Esophagus squamous epithelium (tissue), 5 donors: ENCODE measurements at regions not wholly inside any gene's neighbourhood (a gene's known extent, or its start where the extent isn't known, plus 50 kb on each side); places are given as distances from the start of the nearest gene placed in this dataset.

Experiments used
- DNase-seq: peaks from one replicate; lab custom pipeline; 2025; lab: John Stamatoyannopoulos, UW
- H3K27ac ChIP-seq, 4 donors: fragments of 200-600 bp; sonication (generic); one replicate each; pipeline ENCODE4 v1.5.1; 2016 to 2019; ENCODE audit warnings: mild to moderate bottlenecking in 1 of 4
- H3K27me3 ChIP-seq, 4 donors: fragments of 200-600 bp; sonication (generic); 1 replicate in 3 of 4; 2 replicates in 1 of 4; pipeline versions ENCODE4 v1.5.1 to v1.6.0; 2017 to 2021; ENCODE audit warnings: antibody characterized with exemption in 1 of 4
- H3K36me3 ChIP-seq, 3 donors: fragments of 200-600 bp; sonication (generic); one replicate each; pipeline ENCODE4 v1.5.1; 2016 to 2019
- H3K4me1 ChIP-seq, 3 donors: fragments of 200-600 bp; sonication (generic); one replicate each; pipeline ENCODE4 v1.5.1; 2017 to 2019
- H3K4me3 ChIP-seq, 4 donors: fragments of 200-600 bp; sonication (generic); 1 replicate in 3 of 4; 2 replicates in 1 of 4; pipeline ENCODE4 v1.5.1; 2016 to 2019; ENCODE audit warnings: mild to moderate bottlenecking in 2 of 4, moderate library complexity in 1 of 4
- H3K9me3 ChIP-seq, 3 donors: fragments of 200-600 bp; sonication (generic); one replicate each; pipeline ENCODE4 v1.5.1; 2016 to 2019
- CTCF ChIP-seq, 6 experiments: fragments of 450-650 bp in 4 of 6; fragments of 200-600 bp in 2 of 6; sonication (generic) in 2 of 6; IDR thresholded peaks; one replicate each; pipeline ENCODE4 v1.5.1; 2016 to 2019; ENCODE audit warnings: antibody characterized with exemption in 6 of 6, mild to moderate bottlenecking in 4 of 6, moderate library complexity in 4 of 6
- POLR2A ChIP-seq, 4 donors: fragments of 450-650 bp; IDR thresholded peaks; one replicate each; pipeline ENCODE4 v1.6.1; 2017; ENCODE audit warnings: antibody characterized with exemption in 4 of 4, mild to moderate bottlenecking in 4 of 4, moderate library complexity in 3 of 4
- WGBS, 2 donors: methylation state at CpG; one replicate each; pipeline ENCODE4 v1.1.5; 2018; 5-methylcytosine and 5-hydroxymethylcytosine counted together
- intact Hi-C: fragments of 100-400 bp; cut with DNase I; formaldehyde crosslinking; loops from one replicate; pipeline ENCODE4 v1.15.0; 2022
- donor health status: DM: yes; HTN: yes; CAD: no.

DNA sequence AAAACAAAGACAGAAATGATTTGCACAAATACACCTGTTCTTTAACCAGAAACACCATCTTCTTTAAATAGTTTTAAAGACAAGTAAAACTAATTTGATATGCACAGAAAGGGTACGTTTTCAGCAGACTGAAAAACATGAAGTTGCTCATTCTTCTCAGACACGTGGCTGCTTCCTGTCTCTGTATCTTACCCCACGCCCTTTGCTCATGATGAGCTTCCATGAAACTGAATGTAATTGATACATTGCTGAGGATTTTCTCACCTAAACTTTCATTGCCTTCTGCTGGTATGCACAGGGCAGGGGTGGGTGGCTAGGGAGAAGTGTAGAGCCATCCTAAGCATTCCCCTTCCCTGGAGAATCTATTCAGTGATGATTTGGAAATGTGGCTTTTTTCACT, 644.3 kb downstream of the BCL11A start:
- Histone ChIP-seq H3K4me1 (no peaks in the 10 kb centered on the region), H3K27me3 (no peaks in the 10 kb centered on the region), H3K36me3 (no peaks in the 10 kb centered on the region), H3K4me3 (no peak overlapping the region), H3K27ac (no peak overlapping the region), H3K9me3 (no peaks in the 10 kb centered on the region)
- WGBS, 2 donors, result 48 to 60% methylated on average over 3 of the region's 3 CpGs
- intact Hi-C loops, result no loop called here
- no peak for TF ChIP-seq CTCF (IDR thresholded peaks at IDR 0.05)
- TF ChIP-seq POLR2A (IDR thresholded peaks at IDR 0.05), result no peak
- DNase-seq, result no peak

GRCh38 chr2:59905731-59906130, 647.7 kb downstream of the BCL11A start:
- no peak for DNase-seq
- WGBS, 2 donors, result 63 to 66% methylated on average over 2 of the region's 2 CpGs
- H3K4me1 ChIP-seq, result no peaks in the 10 kb centered on the region
- no peaks in the 10 kb centered on the region for H3K27me3 ChIP-seq
- TF ChIP-seq CTCF (IDR thresholded peaks at IDR 0.05) (no peak), POLR2A (IDR thresholded peaks at IDR 0.05) (no peak)
- no peak overlapping the region for H3K4me3 ChIP-seq
- H3K27ac ChIP-seq, result no peak overlapping the region
- H3K36me3 ChIP-seq, result no peaks in the 10 kb centered on the region
- no peaks in the 10 kb centered on the region for H3K9me3 ChIP-seq
- intact Hi-C loops, result no loop called here

GRCh38 chr2:59903994-59904544, 649.4 kb downstream of the BCL11A start:
- 60 to 64% methylated on average over 9 of the region's 9 CpGs for WGBS, 2 donors
- H3K36me3 ChIP-seq, result no peaks in the 10 kb centered on the region
- no peaks in the 10 kb centered on the region for H3K4me1 ChIP-seq
- no peak for TF ChIP-seq POLR2A (IDR thresholded peaks at IDR 0.05)
- no peak for TF ChIP-seq CTCF (IDR thresholded peaks at IDR 0.05)
- H3K4me3 ChIP-seq, result no peak overlapping the region
- H3K9me3 ChIP-seq, result no peaks in the 10 kb centered on the region
- no peak overlapping the region for H3K27ac ChIP-seq
- intact Hi-C loops, result no loop called here
- DNase-seq, result no peak
- H3K27me3 ChIP-seq, result no peaks in the 10 kb centered on the region

- Histone ChIP-seq H3K4me3 (no peak overlapping the region), H3K4me1 (peaks cover 0 to 3% (median 0%) of the 10 kb centered on the region in 3 donors), H3K27ac (no peak overlapping the region), H3K36me3 (no peaks in the 10 kb centered on the region), H3K9me3 (no peaks in the 10 kb centered on the region), H3K27me3 (no peaks in the 10 kb centered on the region)
- TF ChIP-seq CTCF (IDR thresholded peaks at IDR 0.05), result no peak
- TF ChIP-seq POLR2A (IDR thresholded peaks at IDR 0.05), result no peak
- intact Hi-C loops, result no loop called here
- WGBS, 2 donors, result 77 to 89% methylated on average over 6 of the region's 6 CpGs
- no peak for DNase-seq
Observed at GRCh38 chr2:59900728-59901452, 652.6 kb downstream of the BCL11A start.

DNA sequence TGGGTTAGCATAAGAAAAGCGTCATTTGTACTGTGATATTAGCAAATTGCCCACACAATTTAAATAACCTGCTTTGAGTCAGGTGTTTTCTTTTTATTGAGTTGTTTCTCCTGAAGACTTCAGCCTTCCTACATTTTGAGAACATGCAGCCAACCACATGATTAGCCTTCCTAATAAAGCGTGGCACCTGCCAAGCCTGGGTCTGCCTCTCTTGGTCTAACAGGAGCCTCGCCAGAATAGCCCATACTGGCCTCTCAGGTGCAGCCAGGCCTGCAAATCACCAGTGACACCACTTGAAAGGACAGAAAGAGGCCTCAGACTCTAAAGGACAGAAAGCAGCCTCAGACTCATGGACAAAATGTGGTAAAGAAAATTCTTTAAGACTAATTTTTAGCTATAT, 653.8 kb downstream of the BCL11A start:
- Histone ChIP-seq H3K27ac (no peak overlapping the region), H3K4me1 (peaks cover 0 to 3% (median 0%) of the 10 kb centered on the region in 3 donors), H3K27me3 (no peaks in the 10 kb centered on the region), H3K36me3 (no peaks in the 10 kb centered on the region), H3K4me3 (no peak overlapping the region), H3K9me3 (no peaks in the 10 kb centered on the region)
- 71 to 88% methylated on average over 2 to 3 of the region's 3 CpGs for WGBS, 2 donors
- no peak for DNase-seq
- TF ChIP-seq POLR2A (IDR thresholded peaks at IDR 0.05), result no peak
- TF ChIP-seq CTCF (IDR thresholded peaks at IDR 0.05), result no peak
- intact Hi-C loops, result no loop called here
